Smooth muscle cell of the brain vasculature (primary cell): ENCODE measurements at regions not wholly inside any gene's neighbourhood (a gene's known extent, or its start where the extent isn't known, plus 50 kb on each side); places are given as distances from the start of the nearest gene placed in this dataset.

Experiments
- DNase-seq: peaks from one replicate; pipeline ENCODE4 v3.0.0-alpha.2; 2012; ENCODE audit warnings: low read depth, low spot score

GRCh38 chr13:34459856-34460255 lies 482.2 kb upstream of the NBEA start:
- DNase-seq: no peak

DNA sequence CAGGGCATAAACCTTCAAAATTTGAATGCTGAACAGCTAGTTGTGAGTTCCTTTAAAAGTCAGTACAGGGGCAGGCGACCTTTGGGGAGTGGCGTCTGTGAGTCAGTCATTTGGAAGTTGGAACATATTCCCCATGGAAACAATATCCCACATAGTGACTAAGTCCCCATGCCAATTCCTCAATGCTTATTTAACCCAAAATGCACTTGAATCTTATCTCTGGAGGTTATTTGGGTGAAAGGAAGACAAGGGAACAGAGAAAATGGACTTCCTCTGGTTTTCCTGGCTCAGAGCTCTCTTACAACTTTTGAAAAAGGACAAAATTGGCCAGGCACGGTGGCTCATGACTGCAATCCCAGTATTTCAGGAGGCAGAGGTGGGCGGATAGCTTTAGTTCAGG lies 479.2 kb upstream of the NBEA start:
- DNase-seq: no peak

- no peak for DNase-seq
These were observed 478.1 kb upstream of the NBEA start for GRCh38 chr13:34464011-34464410.

DNA sequence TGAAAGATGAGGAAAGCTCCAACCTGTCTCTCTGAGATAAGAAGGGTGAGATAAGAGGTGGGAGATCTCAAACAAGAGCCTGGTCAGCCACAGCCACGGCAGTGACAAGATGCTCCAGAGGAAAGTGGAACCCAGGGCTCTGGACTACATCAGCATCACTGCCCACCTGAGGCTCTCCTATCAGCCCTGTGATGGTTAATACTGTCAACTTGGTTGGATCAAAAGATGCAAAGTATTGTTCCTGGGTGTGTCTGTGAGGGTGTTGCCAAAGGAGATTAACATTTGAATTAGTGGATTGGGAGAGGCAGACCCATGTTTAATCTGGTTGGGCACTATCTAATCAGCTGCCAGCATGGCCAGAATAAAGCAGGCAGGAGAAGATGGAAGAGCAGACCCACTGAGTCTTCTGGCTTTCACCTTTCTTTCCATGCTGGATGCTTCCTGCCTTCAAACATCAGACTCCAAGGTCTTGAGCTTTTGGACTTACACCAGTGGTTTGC lies 476.6 kb upstream of the NBEA start:
- no peak for DNase-seq

- DNase-seq: no peak
These were observed 475.8 kb upstream of the NBEA start for GRCh38 chr13:34466301-34466700.

DNA sequence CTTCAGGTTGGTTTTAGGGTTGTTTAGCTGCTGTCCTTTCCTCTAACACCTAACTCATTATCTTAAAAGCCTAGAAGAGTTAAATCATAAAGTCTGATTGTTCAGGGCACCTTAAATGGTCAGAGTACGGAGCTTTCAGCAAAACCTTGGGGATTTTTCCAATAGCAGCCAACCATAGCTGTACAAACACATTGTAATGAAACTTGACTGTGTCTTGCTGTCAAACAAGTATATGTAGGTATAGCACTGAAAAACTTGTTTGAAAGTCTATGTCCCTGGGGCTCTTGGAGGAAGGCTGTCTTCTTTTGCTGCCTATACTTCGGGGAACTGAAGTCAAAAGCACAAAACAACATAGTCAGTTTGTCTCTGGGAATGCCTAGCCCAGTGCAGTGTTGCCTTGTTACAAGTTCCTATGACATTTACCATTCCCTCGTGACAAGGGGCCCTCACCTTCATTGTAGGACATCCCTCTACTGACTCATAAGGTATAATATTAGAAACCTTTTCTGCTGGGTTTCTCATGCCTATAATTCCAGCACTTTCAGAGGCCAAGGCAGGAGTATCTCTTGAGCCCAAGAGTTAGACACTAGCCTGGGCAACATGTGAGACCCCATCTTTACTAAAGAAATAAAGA lies 474.5 kb upstream of the NBEA start:
- no peak for DNase-seq

DNA sequence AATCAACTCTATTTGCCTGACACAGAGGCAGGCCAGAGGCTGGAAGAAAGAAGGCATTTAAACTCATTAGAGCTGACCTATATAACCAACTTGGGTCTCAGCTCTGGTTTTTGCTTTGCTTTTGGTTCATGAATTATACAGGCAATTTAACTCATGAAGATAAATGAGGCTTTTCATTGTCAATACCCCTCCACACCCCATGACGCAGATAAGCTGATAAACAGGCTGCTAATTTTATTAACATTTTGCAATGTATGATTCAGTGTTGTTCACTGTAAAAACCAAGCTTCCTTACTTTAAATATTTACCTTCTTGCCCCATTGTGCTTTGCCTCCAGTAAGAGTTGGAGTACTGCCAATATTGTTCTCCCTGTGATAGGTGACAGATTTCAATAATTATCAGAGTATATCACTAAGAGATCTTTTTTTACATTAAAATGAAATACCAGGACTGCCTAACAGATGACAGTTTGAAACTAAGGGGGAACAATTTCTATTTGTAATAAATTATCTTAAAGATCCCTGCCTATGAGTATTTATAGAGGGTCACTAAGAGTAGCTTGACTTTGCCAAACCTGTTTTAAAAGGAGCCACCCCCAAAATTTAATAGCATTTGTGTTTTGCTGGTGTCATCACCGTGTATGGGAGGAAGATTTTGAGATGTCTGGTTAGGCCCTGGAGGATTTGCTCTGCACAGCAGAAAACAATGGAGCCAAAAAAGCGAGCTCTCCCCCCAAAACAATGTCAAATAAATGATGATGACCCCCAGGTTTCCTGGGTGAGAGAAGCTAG lies 472.7 kb upstream of the NBEA start:
- no peak for DNase-seq

DNA sequence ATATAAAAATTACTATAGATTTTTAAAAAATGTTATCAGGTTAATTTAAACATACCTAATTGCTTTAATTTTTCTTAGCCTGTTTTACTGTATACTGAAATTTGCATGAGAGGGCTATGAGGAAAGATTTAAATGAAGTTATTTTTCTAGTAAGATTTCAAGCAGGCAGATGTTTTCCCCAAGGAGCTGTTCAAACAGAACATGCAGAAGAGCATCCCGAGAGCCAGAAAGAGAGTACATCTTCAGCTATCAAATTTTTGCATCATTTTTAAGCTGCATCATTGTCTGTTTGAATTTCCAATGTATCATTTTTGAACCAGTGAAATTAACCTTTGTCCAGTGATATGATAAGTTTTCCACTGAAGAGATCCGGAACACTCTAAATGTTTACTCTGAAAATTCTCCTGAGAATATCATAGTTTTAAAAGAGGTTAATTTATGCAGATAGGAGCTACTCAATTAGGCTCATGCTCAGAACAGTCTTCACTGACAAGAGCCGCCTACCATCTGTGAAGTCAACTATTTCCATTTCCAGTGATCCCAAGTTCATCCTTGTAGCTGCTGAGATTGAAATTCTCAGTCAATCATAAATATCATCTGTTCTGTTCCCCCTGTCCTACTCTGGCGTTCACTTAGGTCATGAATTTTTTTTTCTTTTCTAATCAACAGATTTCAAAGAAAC lies 467.7 kb upstream of the NBEA start:
- DNase-seq: no peak

- DNase-seq: no peak
These were observed 463.7 kb upstream of the NBEA start for GRCh38 chr13:34478376-34478775.

- no peak for DNase-seq
These were observed 440.1 kb upstream of the NBEA start for GRCh38 chr13:34502011-34502410.

GRCh38 chr13:34502621-34503020 lies 439.4 kb upstream of the NBEA start:
- no peak for DNase-seq

- DNase-seq: no peak
These were observed 435.3 kb upstream of the NBEA start for GRCh38 chr13:34506796-34507195.

GRCh38 chr13:34507630-34508029 lies 434.4 kb upstream of the NBEA start:
- no peak for DNase-seq

DNA sequence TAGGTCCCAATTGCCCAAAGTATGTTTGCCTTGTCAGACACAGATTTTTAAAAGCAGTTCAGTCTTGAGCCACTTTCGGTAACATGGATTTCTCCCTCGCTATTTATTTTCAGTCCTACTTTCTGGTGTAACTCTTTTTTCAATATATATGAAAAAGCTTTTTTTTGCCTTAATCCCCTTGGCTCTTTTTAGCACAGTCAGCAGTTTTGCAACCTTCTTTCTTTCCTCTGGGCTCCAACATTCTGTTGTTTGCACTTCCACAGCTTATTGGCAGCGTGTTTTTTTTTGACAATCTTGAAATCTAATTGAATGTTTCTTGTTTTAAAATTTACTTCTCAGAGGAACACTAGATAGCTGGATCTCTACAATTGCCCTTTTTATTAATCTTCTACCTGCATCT lies 429.3 kb upstream of the NBEA start:
- no peak for DNase-seq

- no peak for DNase-seq
These were observed 428.5 kb upstream of the NBEA start for GRCh38 chr13:34513526-34513925.

DNA sequence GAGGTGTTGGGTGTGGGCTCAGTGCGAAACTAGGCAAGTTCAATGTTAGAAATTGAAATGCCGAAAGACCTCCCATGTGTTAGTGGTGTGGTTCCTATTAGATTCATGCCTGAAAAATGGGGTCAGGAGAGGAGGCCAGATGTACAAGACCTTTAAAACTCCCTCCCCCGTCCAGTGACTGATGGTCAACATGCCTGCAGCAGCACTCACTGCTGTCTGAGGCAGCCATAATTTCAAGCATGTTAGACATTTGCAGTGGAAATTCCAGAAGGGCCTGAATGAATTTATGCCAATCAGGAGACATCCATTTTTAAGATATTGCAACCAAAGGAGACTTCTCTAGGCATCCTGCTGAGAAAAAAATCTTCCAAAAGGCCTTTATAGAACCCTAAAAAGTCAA lies 426.9 kb upstream of the NBEA start:
- no peak for DNase-seq

DNA sequence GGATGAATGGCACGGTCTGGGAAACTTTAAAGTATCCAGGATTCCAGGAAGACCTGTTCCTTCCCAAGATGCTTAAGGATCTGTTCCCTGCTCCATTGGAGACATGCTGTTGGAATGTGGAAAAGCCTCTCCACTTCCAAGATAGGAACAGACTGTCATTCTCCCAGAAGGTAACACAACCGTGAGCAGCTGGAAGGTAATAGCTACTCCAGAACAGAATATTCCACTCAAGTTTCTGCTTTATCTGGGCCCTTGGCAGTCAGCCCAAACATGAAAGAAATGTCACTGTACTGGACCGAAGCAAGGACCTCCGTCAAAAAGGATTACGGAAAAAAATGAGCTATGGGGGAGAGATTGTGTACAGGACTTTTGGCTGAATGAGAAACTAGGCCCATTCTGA lies 420.9 kb upstream of the NBEA start:
- no peak for DNase-seq

DNA sequence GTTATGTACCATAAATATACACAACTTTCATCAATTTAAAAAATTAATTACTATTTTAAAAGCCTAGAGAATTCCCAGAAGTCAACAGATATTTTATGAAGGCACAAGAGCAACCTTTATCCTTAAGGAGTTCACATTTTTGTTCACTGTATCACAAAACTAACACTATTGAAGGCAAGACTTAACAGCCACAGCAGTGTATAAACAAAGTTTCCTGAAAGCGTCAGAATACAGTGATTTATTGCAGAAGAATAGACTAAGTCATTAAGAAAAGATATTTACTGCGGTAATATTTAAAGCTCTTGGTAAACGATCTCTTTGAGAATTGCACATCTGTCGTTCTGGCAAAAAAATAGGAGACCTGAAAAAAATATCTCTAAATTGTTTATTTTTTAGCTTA lies 419.3 kb upstream of the NBEA start:
- DNase-seq: no peak

DNA sequence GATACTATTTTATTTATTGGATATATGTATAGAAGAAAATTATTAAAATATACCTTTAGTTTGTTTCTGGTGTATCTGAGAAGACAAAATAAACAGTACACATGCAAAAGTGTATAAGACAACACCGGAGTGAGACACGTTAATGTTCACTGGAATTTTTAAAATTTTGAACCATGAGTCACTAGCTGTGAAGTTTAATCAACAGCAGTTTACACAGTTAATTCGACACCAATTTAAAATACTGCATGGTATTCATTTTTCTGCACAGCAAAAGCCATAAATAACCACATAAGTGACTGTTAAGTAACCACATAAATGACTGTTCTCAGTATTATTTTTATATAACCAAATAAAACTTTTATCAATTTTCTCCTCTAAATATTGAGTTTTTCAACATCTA lies 418.7 kb upstream of the NBEA start:
- DNase-seq: no peak

- no peak for DNase-seq
These were observed 408.1 kb upstream of the NBEA start for GRCh38 chr13:34533941-34534340.

DNA sequence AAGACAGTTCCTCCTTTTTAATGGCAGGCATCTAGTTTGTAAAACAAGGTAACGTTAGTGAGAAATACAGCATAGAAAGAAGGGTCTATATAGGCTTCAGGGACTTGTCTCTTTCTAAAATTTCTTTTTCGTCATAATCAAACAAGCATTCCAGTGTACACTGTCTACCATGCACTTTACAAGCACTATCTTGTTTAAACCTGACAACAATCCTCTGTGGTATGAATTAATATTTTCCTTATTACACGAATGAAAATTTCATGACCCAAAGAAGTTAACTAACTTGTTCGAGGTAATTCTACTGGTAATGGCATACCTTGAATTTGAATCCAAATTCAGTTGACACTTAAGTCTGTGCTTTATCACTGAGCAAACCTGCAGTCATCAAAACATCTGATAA lies 399.7 kb upstream of the NBEA start:
- DNase-seq: no peak

DNA sequence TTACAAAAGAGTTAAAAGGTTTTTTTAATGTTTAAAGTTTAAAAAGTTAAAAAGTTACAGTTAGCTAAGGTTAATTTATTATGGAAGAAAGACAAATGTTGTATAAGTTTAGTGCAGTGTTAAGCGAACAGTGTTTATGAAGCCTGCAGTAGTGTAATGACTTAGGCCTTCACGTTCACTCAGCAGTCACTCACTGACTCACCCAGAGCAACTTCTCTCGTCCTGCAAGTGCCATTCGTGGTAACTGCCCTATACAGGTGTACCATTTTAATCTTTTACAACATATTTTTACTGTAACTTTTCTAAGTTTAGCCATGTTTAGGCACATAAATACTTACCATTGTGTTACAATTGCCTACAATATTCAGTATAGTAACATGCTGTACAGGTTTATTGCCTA lies 398.2 kb upstream of the NBEA start:
- DNase-seq: no peak

- no peak for DNase-seq
These were observed 396.6 kb upstream of the NBEA start for GRCh38 chr13:34545461-34545860.
